ENCODE measurements at regions not wholly inside any gene's neighbourhood (a gene's known extent, or its start where the extent isn't known, plus 50 kb on each side); places are given as distances from the start of the nearest gene placed in this dataset. TPM values are rescaled to one million over a fixed set of nuclear protein-coding genes. Genes with fewer than 3 reads are reported as not detected.

GRCh38 chrX:73903941-73904340, 51.4 kb upstream of the XIST start:
- Histone ChIP-seq H3K4me1 (ENCODE audit: insufficient read depth) (no peaks in the 10 kb centered on the region), H3K9me2 (replicated peaks; ENCODE audit: insufficient read depth) (no peaks in the 10 kb centered on the region), H4K20me1 (ENCODE audit: insufficient read depth, poor library complexity, severe bottlenecking) (no peaks in the 10 kb centered on the region), H3K4me3 (no peak overlapping the region), H3K79me2 (no peaks in the 10 kb centered on the region), H3K27me3 (no peaks in the 10 kb centered on the region), H3K36me3 (replicated peaks; ENCODE audit: insufficient read depth, low read depth) (no peaks in the 10 kb centered on the region), H3K9me3 (ENCODE audit: low read depth) (no peaks in the 10 kb centered on the region), H3K4me2 (no peak overlapping the region), H2AFZ (no peak overlapping the region), H3K27ac (no peak overlapping the region)
- no peak for DNase-seq (ENCODE audit: low spot score)
- no peak for TF ChIP-seq EZH2phosphoT487 (IDR thresholded peaks at IDR 0.05; ENCODE audit: low read depth, severe bottlenecking, unreplicated experiment)
- 88% methylated on average over 3 of the region's 3 CpGs for WGBS (ENCODE audit: low lambda C conversion rate, missing lambda C conversion rate)

MicroRNA genes in the stretch of these regions (microRNA counts, 767-probe panel; counts per million panel counts)
- microRNA hsa-miR-374b-5p (5,703 counts per million, percentile 22 among the panel's probes with 10 or more counts), microRNA hsa-miR-374c-5p (not detected), microRNA hsa-miR-421 (6,740 counts per million, percentile 32 among the panel's probes with 10 or more counts)

Small RNA genes lying in the stretch of these regions (microRNA-seq; reads per million reads assigned to microRNA genes)
- not detected for gene MIR374B
- not detected for gene MIR374C
- 1,405 reads per million, percentile 82 among the genes with 10 or more reads in this experiment for gene MIR421

Small RNA genes lying in the stretch of these regions (small RNA-seq; reads per million reads assigned to genes)
- not detected for gene ATP5MDP1
- not detected for gene DDX3P2
- gene MIR374B: 50.6 reads per million, percentile 97 among the genes with 10 or more reads in this experiment
- 206 reads per million, percentile 98 among the genes with 10 or more reads in this experiment for gene MIR421
- gene RF02124: not detected
- not detected for gene RF02125

Data from hepatocyte (in vitro differentiated cells).